Thymus (tissue), 11 donors: ENCODE measurements at regions not wholly inside any gene's neighbourhood (a gene's known extent, or its start where the extent isn't known, plus 50 kb on each side); places are given as distances from the start of the nearest gene placed in this dataset.

Experiments
- DNase-seq, 9 donors: peaks; one replicate each; pipeline ENCODE4 v3.0.0-alpha.2; 2013; ENCODE audit warnings: low spot score in 9 of 9, low read depth in 6 of 9, missing footprints in 1 of 9
- H3K27ac ChIP-seq, 2 donors: one replicate each; pipeline ENCODE4 v1.5.1; 2013; ENCODE audit warnings: control low read depth in 1 of 2, low read depth in 1 of 2, low read length in 1 of 2, mild to moderate bottlenecking in 1 of 2, moderate library complexity in 1 of 2
- H3K27me3 ChIP-seq, 2 donors: one replicate each; pipeline ENCODE4 v1.5.1; 2013; ENCODE audit warnings: low read length in 1 of 2; ENCODE audit not compliant: control insufficient read depth in 2 of 2, insufficient read depth in 1 of 2
- H3K36me3 ChIP-seq, 2 donors: one replicate each; pipeline ENCODE4 v1.5.1; 2013; ENCODE audit warnings: low read length in 1 of 2, mild to moderate bottlenecking in 1 of 2, moderate library complexity in 1 of 2; ENCODE audit not compliant: control insufficient read depth in 2 of 2, insufficient read depth in 2 of 2
- H3K4me1 ChIP-seq, 2 donors: one replicate each; pipeline ENCODE4 v1.5.1; 2013; ENCODE audit warnings: low read length in 2 of 2; ENCODE audit not compliant: control insufficient read depth in 2 of 2, insufficient read depth in 2 of 2
- H3K4me3 ChIP-seq, 2 donors: one replicate each; pipeline ENCODE4 v1.5.1; 2013; ENCODE audit warnings: low read length in 2 of 2, control low read depth in 1 of 2, mild to moderate bottlenecking in 1 of 2
- H3K9me3 ChIP-seq, 2 donors: one replicate each; pipeline ENCODE4 v1.5.1; 2013; ENCODE audit warnings: low read length in 1 of 2, mild to moderate bottlenecking in 1 of 2; ENCODE audit not compliant: control insufficient read depth in 2 of 2, insufficient read depth in 1 of 2
- WGBS: extraction: QIAGEN DNeasy Blood & Tissue Kit; methylation state at CpG from one replicate; pipeline ENCODE4 v1.1.7; 2013; 5-methylcytosine and 5-hydroxymethylcytosine counted together
- donor health status: healthy.

DNA sequence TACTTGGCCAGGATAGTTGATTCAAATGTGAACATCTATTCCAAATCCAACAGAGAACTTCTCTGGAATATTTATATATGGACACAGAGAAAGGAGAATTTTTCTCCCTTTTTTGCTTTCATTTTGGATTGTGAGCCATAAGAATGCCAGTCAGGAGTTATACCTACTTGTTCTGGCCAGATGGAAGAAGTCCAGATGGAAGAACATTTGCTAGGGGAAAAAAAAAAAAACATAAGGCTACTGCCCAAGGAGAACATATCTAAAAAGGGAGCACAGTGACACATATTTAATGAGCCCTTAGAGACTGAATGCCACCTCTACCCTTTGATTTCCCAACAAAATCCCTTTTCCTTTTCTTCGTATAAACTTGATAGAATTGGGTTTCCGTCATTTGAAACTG, 61.7 kb upstream of the PPP2R2B start:
- H3K27me3 ChIP-seq, result no peaks in the 10 kb centered on the region
- no peaks in the 10 kb centered on the region for H3K4me1 ChIP-seq
- H3K36me3 ChIP-seq, result no peaks in the 10 kb centered on the region
- no peaks in the 10 kb centered on the region for H3K9me3 ChIP-seq
- DNase-seq, result no peak
- H3K27ac ChIP-seq, result no peak overlapping the region
- no peak overlapping the region for H3K4me3 ChIP-seq
- 98% methylated on average over 2 of the region's 2 CpGs for WGBS

DNA sequence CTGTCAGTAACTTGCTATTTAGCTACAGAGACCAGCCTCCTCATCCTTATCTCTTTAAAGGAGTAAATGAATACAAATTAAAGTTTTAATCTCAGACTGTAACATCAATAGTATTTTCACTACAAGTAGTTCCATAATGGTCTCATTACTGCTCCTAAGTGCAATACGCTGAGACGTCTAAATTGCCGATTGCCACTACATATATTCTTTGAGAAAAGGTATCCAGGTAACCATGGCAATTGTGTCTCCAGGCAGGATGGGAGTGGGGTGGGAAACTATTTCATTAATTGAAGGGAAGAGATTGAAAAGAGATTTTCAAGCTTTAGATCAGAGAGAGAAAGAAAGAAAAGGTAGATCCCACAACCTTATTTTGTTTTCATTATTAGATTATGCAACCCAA, 65.5 kb upstream of the PPP2R2B start:
- H3K36me3 ChIP-seq, result no peaks in the 10 kb centered on the region
- H3K27me3 ChIP-seq, result no peaks in the 10 kb centered on the region
- no peak for DNase-seq
- no peak overlapping the region for H3K27ac ChIP-seq
- no peak overlapping the region for H3K4me3 ChIP-seq
- H3K4me1 ChIP-seq, result no peaks in the 10 kb centered on the region
- 96% methylated on average over 3 of the region's 3 CpGs for WGBS
- H3K9me3 ChIP-seq, result no peaks in the 10 kb centered on the region

- WGBS, result 93% methylated on average over 4 of the region's 4 CpGs
- H3K4me1 ChIP-seq, result no peaks in the 10 kb centered on the region
- H3K27me3 ChIP-seq, result no peaks in the 10 kb centered on the region
- no peaks in the 10 kb centered on the region for H3K9me3 ChIP-seq
- no peak overlapping the region for H3K4me3 ChIP-seq
- H3K27ac ChIP-seq, result no peak overlapping the region
- DNase-seq, result no peak
- H3K36me3 ChIP-seq, result no peaks in the 10 kb centered on the region
Measured at GRCh38 chr5:146944764-146945616, 66.4 kb upstream of the PPP2R2B start.

DNA sequence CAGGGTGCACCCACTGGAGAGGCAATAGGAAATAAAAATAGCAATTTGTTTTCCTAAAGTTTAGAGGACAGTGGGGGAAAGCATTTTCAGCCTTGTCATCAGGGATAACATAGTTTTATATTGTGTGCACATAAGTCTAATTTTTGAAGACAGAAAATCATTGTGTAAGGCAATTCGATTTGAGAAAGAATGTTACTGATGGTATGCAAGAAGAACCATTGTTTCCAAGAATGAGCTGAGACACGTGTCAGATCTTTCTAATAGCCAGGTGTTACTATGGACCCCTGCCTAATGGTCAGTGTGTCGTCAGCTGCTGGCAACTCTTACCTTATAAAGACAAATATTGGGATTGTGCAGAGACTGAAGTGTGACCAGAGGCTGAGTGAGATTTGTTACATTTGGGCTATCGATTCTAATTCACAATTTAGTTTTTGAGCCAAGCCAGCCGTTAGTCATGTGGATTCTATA, 67.1 kb upstream of the PPP2R2B start:
- 93% methylated on average over 5 of the region's 5 CpGs for WGBS
- Histone ChIP-seq H3K27me3 (no peaks in the 10 kb centered on the region), H3K36me3 (no peaks in the 10 kb centered on the region), H3K4me3 (no peak overlapping the region), H3K4me1 (no peaks in the 10 kb centered on the region), H3K27ac (no peak overlapping the region), H3K9me3 (no peaks in the 10 kb centered on the region)
- DNase-seq, result no peak

- H3K4me1 ChIP-seq, result no peaks in the 10 kb centered on the region
- 76% methylated on average over 7 of the region's 7 CpGs for WGBS
- H3K9me3 ChIP-seq, result no peaks in the 10 kb centered on the region
- no peak overlapping the region for H3K4me3 ChIP-seq
- no peaks in the 10 kb centered on the region for H3K27me3 ChIP-seq
- H3K36me3 ChIP-seq, result no peaks in the 10 kb centered on the region
- H3K27ac ChIP-seq, result no peak overlapping the region
- DNase-seq, result peak in 1 of 9 donors; percentile 14
Measured at GRCh38 chr5:146947181-146947941, 68.8 kb upstream of the PPP2R2B start.

DNA sequence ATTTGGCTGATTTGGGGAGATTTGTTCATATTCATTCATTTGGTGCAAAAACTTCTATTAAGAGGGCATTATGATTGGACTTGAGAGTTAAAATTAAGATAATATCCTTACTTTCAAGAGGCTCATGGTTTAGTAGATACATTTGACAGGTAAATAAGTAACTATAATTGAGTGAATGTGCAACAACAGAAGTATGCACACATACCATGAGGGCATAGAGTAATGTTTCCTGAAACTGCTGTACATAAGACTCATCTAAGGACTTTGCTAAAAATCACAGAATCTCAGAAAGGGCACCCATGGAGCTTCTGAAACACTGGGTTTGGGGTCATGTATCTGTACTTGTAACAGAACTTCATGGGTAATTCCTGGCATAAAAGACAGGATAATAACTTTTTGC, 70.1 kb upstream of the PPP2R2B start:
- H3K27ac ChIP-seq, result no peak overlapping the region
- H3K27me3 ChIP-seq, result no peaks in the 10 kb centered on the region
- H3K9me3 ChIP-seq, result no peaks in the 10 kb centered on the region
- H3K4me1 ChIP-seq, result no peaks in the 10 kb centered on the region
- H3K36me3 ChIP-seq, result no peaks in the 10 kb centered on the region
- no peak for DNase-seq
- no peak overlapping the region for H3K4me3 ChIP-seq

GRCh38 chr5:146952168-146952567, 73.6 kb upstream of the PPP2R2B start:
- 81% methylated on average over 2 of the region's 2 CpGs for WGBS
- no peaks in the 10 kb centered on the region for H3K36me3 ChIP-seq
- no peak for DNase-seq
- H3K4me3 ChIP-seq, result no peak overlapping the region
- H3K27ac ChIP-seq, result no peak overlapping the region
- H3K9me3 ChIP-seq, result no peaks in the 10 kb centered on the region
- no peaks in the 10 kb centered on the region for H3K4me1 ChIP-seq
- no peaks in the 10 kb centered on the region for H3K27me3 ChIP-seq

DNA sequence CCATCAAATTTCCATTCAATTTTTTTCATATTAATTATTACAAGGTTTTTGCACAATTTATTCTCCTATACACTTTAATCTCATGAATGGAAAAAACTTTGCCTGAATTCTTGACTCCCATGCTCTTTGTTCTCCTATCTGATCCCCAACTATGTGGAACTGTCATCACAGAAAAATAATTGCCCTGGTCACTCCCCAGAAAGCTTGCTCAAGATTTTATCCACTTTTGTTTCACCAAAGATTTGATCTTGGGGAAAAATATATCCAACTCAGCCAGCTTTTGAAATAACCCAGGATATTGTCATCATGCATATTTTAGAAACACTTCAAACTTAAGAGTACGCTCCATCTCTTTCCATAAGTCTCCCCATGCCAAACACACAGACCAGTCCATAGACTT, 77.7 kb upstream of the PPP2R2B start:
- no peaks in the 10 kb centered on the region for H3K9me3 ChIP-seq
- no peaks in the 10 kb centered on the region for H3K4me1 ChIP-seq
- H3K27me3 ChIP-seq, result no peaks in the 10 kb centered on the region
- 99% methylated on average over 1 of the region's 1 CpG for WGBS
- no peak overlapping the region for H3K4me3 ChIP-seq
- no peak overlapping the region for H3K27ac ChIP-seq
- no peak for DNase-seq
- H3K36me3 ChIP-seq, result no peaks in the 10 kb centered on the region

GRCh38 chr5:146959360-146959759, 80.8 kb upstream of the PPP2R2B start:
- H3K9me3 ChIP-seq, result no peaks in the 10 kb centered on the region
- no peak for DNase-seq
- H3K27ac ChIP-seq, result no peak overlapping the region

More at GRCh38 chr5:146959360-146959759, 80.8 kb upstream of the PPP2R2B start:
- no peaks in the 10 kb centered on the region for H3K36me3 ChIP-seq
- no peaks in the 10 kb centered on the region for H3K4me1 ChIP-seq
- no peak overlapping the region for H3K4me3 ChIP-seq
- no peaks in the 10 kb centered on the region for H3K27me3 ChIP-seq
